HG03521 (cell line): ENCODE measurements at regions not wholly inside any gene's neighbourhood (a gene's known extent, or its start where the extent isn't known, plus 50 kb on each side); places are given as distances from the start of the nearest gene placed in this dataset.

ENCODE experiments used
- ATAC-seq: cut with Tn5 transposase; IDR thresholded peaks from one replicate; pipeline ENCODE4 v1.9.1; 2021; ENCODE audit warnings: mild to moderate bottlenecking, moderate library complexity; ENCODE audit not compliant: unreplicated experiment

GRCh38 chr2:84290537-84290936 is 168.5 kb downstream of the SUCLG1 start:
- no peak for ATAC-seq

- ATAC-seq, result no peak
Measured at GRCh38 chr2:84288293-84288692, 170.8 kb downstream of the SUCLG1 start.

- ATAC-seq, result no peak
Measured at GRCh38 chr2:84286878-84287277, 172.2 kb downstream of the SUCLG1 start.

GRCh38 chr2:84285056-84285747 is 173.9 kb downstream of the SUCLG1 start:
- no peak for ATAC-seq

GRCh38 chr2:84283506-84283905 is 175.6 kb downstream of the SUCLG1 start:
- no peak for ATAC-seq

GRCh38 chr2:84281510-84281909 is 177.6 kb downstream of the SUCLG1 start:
- no peak for ATAC-seq

- ATAC-seq, result no peak
Measured at GRCh38 chr2:84280873-84281272, 178.2 kb downstream of the SUCLG1 start.

- ATAC-seq, result no peak
Measured at GRCh38 chr2:84278386-84278785, 180.7 kb downstream of the SUCLG1 start.

- ATAC-seq, result no peak
Measured at GRCh38 chr2:84276590-84277255, 182.4 kb downstream of the SUCLG1 start.

GRCh38 chr2:84273406-84273805 is 185.7 kb downstream of the SUCLG1 start:
- no peak for ATAC-seq

- no peak for ATAC-seq
Measured at GRCh38 chr2:84271977-84272376, 187.1 kb downstream of the SUCLG1 start.

GRCh38 chr2:84257831-84258230 is 201.2 kb downstream of the SUCLG1 start:
- no peak for ATAC-seq

GRCh38 chr2:84251651-84252302 is 207.3 kb downstream of the SUCLG1 start:
- no peak for ATAC-seq

GRCh38 chr2:84249140-84249539 is 209.9 kb downstream of the SUCLG1 start:
- no peak for ATAC-seq

GRCh38 chr2:84247532-84247931 is 211.5 kb downstream of the SUCLG1 start:
- ATAC-seq, result no peak

GRCh38 chr2:84243788-84244733 is 215.0 kb downstream of the SUCLG1 start:
- no peak for ATAC-seq

GRCh38 chr2:84238907-84239306 is 220.2 kb downstream of the SUCLG1 start:
- no peak for ATAC-seq

- ATAC-seq, result no peak
Measured at GRCh38 chr2:84236288-84236687, 222.8 kb downstream of the SUCLG1 start.

GRCh38 chr2:84234103-84234502 is 225.0 kb downstream of the SUCLG1 start:
- no peak for ATAC-seq

- ATAC-seq, result no peak
Measured at GRCh38 chr2:84231478-84231877, 227.6 kb downstream of the SUCLG1 start.

- ATAC-seq, result no peak
Measured at GRCh38 chr2:84224121-84224520, 235.0 kb downstream of the SUCLG1 start.
